Smooth muscle cell (in vitro differentiated cells): ENCODE measurements at regions not wholly inside any gene's neighbourhood (a gene's known extent, or its start where the extent isn't known, plus 50 kb on each side); places are given as distances from the start of the nearest gene placed in this dataset.

Experiments
- DNase-seq: peaks from one replicate; lab custom pipeline; 2025; ENCODE audit not compliant: unreplicated experiment; lab: John Stamatoyannopoulos, UW
- H2AFZ ChIP-seq: fragments of 200-600 bp; sonication (generic); 2 replicates; pipeline ENCODE4 v1.6.0; 2016; ENCODE audit warnings: antibody characterized with exemption, low read depth, mild to moderate bottlenecking
- H3F3A ChIP-seq: fragments of 200-600 bp; sonication (generic); 2 replicates; pipeline ENCODE4 v1.6.0; 2017; ENCODE audit warnings: antibody characterized with exemption, low read depth
- H3K27ac ChIP-seq: fragments of 200-600 bp; sonication (generic); 2 replicates; pipeline ENCODE4 v1.5.1; 2016; ENCODE audit warnings: low read depth, mild to moderate bottlenecking
- H3K27me3 ChIP-seq: fragments of 200-600 bp; sonication (generic); 2 replicates; pipeline ENCODE4 v1.6.1; 2016; ENCODE audit warnings: low read depth, mild to moderate bottlenecking
- H3K36me3 ChIP-seq: fragments of 200-600 bp; sonication (generic); 2 replicates; pipeline ENCODE4 v1.5.1; 2016; ENCODE audit warnings: low read depth
- H3K4me1 ChIP-seq: fragments of 200-600 bp; sonication (generic); 2 replicates; pipeline ENCODE4 v1.5.1; 2016; ENCODE audit warnings: low read depth
- H3K4me2 ChIP-seq: fragments of 200-600 bp; sonication (generic); 2 replicates; pipeline ENCODE4 v1.6.0; 2016; ENCODE audit warnings: mild to moderate bottlenecking
- H3K4me3 ChIP-seq: fragments of 200-600 bp; sonication (generic); 2 replicates; pipeline ENCODE4 v1.5.1; 2016; ENCODE audit warnings: mild to moderate bottlenecking
- H3K79me2 ChIP-seq: fragments of 200-600 bp; sonication (generic); 2 replicates; pipeline ENCODE4 v1.6.0; 2016; ENCODE audit warnings: low read depth, mild to moderate bottlenecking
- H3K9ac ChIP-seq: fragments of 200-600 bp; sonication (generic); 2 replicates; pipeline ENCODE4 v1.6.0; 2016; ENCODE audit warnings: low read depth
- H3K9me3 ChIP-seq: fragments of 200-600 bp; sonication (generic); replicated peaks from 2 replicates; pipeline ENCODE4 v1.5.1; 2016; ENCODE audit warnings: low read depth
- H4K20me1 ChIP-seq: fragments of 200-600 bp; sonication (generic); 2 replicates; pipeline ENCODE4 v1.6.0; 2016; ENCODE audit warnings: low read depth
- WGBS: methylation state at CpG from one replicate; pipeline ENCODE4 v1.1.7; 2016; ENCODE audit warnings: low lambda C conversion rate; 5-methylcytosine and 5-hydroxymethylcytosine counted together
- TF ChIP-seq, protein P1 (sequence below): fragments of 200-600 bp; sonication (generic); IDR thresholded peaks from 2 replicates; pipeline ENCODE4 v1.5.1; 2017; ENCODE audit warnings: borderline replicate concordance, mild to moderate bottlenecking, antibody characterized with exemption; ENCODE audit not compliant: insufficient read depth, poor library complexity, severe bottlenecking

DNA sequence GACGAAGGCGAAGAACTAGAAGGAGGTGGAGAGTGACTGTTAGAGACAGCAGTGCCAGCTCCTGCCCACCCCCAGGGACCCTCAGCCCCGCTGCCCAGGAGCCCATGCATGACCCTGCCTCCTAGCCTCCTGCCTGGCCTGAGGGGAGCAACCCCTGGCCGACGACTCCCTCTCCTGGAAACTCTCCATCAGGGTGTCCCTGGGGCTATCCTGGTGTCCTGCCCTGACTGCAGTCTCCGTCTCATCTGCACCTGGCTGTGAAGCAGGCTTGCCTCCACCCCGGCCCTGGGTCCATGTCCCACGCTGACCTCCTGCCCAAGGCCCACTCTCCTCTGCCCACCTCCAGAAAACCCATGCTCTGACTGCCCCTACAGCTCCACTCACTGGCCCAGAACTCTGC, 120.2 kb downstream of the RPIA start:
- Histone ChIP-seq H3K9me3 (no peaks in the 10 kb centered on the region), H3K4me3 (no peak overlapping the region), H3K27ac (no peak overlapping the region), H3K36me3 (no peaks in the 10 kb centered on the region), H3K9ac (no peak overlapping the region), H3K79me2 (no peaks in the 10 kb centered on the region), H2AFZ (no peak overlapping the region), H3F3A (no peaks in the 10 kb centered on the region), H3K27me3 (no peaks in the 10 kb centered on the region), H3K4me2 (no peak overlapping the region), H4K20me1 (no peaks in the 10 kb centered on the region), H3K4me1 (no peaks in the 10 kb centered on the region)
- DNase-seq = no peak
- TF ChIP-seq, protein P1, sequence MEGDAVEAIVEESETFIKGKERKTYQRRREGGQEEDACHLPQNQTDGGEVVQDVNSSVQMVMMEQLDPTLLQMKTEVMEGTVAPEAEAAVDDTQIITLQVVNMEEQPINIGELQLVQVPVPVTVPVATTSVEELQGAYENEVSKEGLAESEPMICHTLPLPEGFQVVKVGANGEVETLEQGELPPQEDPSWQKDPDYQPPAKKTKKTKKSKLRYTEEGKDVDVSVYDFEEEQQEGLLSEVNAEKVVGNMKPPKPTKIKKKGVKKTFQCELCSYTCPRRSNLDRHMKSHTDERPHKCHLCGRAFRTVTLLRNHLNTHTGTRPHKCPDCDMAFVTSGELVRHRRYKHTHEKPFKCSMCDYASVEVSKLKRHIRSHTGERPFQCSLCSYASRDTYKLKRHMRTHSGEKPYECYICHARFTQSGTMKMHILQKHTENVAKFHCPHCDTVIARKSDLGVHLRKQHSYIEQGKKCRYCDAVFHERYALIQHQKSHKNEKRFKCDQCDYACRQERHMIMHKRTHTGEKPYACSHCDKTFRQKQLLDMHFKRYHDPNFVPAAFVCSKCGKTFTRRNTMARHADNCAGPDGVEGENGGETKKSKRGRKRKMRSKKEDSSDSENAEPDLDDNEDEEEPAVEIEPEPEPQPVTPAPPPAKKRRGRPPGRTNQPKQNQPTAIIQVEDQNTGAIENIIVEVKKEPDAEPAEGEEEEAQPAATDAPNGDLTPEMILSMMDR = no peak
- 73% methylated on average over 8 of the region's 8 CpGs for WGBS

DNA sequence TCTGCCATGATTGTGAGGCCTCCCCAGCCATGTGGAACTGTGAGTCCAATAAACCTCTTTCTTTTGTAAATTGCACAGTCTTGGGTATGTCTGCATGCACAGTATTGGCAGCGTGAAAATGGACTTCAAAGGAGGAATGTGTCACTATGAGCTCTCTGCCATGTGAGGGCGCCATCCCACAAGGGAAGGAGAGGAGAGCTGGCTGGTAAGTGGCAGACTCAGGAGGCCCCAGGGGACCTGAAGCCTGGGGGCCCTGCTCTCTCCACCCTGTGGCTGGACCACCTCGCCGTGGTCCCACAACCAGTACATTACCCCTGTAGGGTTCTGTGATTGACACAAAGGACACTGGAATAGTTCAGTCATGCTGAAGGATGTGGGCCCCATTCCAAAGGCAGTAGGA, 122.1 kb downstream of the RPIA start:
- H3K9ac ChIP-seq = no peak overlapping the region
- no peaks in the 10 kb centered on the region for H3K27me3 ChIP-seq
- H3K4me2 ChIP-seq = no peak overlapping the region
- H4K20me1 ChIP-seq = no peaks in the 10 kb centered on the region
- no peaks in the 10 kb centered on the region for H3F3A ChIP-seq
- H3K36me3 ChIP-seq = no peaks in the 10 kb centered on the region
- WGBS = 58% methylated on average over 4 of the region's 4 CpGs
- no peak overlapping the region for H2AFZ ChIP-seq
- no peak for DNase-seq
- H3K79me2 ChIP-seq = no peaks in the 10 kb centered on the region
- no peak overlapping the region for H3K4me3 ChIP-seq
- TF ChIP-seq, protein P1 = no peak
- H3K4me1 ChIP-seq = no peaks in the 10 kb centered on the region
- no peak overlapping the region for H3K27ac ChIP-seq
- no peaks in the 10 kb centered on the region for H3K9me3 ChIP-seq

DNA sequence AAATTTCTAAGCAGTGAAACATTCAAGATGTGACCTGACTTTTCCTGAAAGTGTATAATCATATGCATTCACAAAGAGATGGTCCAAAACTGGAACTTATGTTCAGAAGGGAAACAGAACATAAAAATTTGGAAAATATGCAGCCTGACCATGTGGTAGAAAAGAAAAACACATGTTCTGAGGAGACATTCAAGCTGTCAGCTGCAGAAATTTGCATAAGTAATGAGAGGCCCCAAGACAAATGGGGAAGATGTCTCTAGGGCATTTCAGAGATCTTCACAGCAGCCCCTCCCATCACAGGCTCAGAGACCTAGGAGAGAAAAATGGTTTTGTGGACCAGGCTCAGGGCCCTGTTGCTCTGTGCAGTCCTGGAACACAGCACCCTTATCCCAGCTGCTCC, 123.8 kb downstream of the RPIA start:
- no peak overlapping the region for H3K27ac ChIP-seq
- H3K9ac ChIP-seq = no peak overlapping the region
- no peaks in the 10 kb centered on the region for H3K79me2 ChIP-seq
- no peak overlapping the region for H2AFZ ChIP-seq
- no peak overlapping the region for H3K4me2 ChIP-seq
- H3K36me3 ChIP-seq = no peaks in the 10 kb centered on the region
- DNase-seq = no peak
- H3F3A ChIP-seq = no peaks in the 10 kb centered on the region
- no peaks in the 10 kb centered on the region for H3K4me1 ChIP-seq
- no peaks in the 10 kb centered on the region for H3K9me3 ChIP-seq
- no peaks in the 10 kb centered on the region for H3K27me3 ChIP-seq
- H4K20me1 ChIP-seq = no peaks in the 10 kb centered on the region
- no peak overlapping the region for H3K4me3 ChIP-seq
- TF ChIP-seq, protein P1 = no peak

DNA sequence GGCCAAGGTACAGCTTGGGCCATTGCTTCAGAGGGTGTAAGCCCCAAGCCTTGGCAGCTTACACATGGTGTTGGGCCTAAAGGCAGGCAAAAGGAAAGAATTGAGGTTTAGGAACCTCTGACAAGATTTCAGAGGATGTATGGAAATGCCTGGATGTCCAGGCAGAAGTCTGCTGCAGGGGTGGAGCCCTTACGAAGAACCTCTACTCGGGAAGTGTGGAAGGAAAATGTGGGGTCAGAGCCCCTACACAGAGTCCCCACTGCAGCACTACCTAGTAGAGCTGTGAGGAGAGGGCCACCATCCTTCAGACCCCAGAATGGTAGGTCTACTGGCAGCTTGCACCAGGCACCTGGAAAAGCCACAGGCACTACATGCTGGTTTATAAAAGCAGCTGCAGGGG, 124.2 kb downstream of the RPIA start:
- no peak overlapping the region for H2AFZ ChIP-seq
- no peaks in the 10 kb centered on the region for H3F3A ChIP-seq
- TF ChIP-seq, protein P1 = no peak
- H3K9me3 ChIP-seq = no peaks in the 10 kb centered on the region
- no peaks in the 10 kb centered on the region for H3K36me3 ChIP-seq
- H3K27ac ChIP-seq = no peak overlapping the region
- H3K4me1 ChIP-seq = no peaks in the 10 kb centered on the region
- DNase-seq = no peak
- no peaks in the 10 kb centered on the region for H3K27me3 ChIP-seq
- H3K4me2 ChIP-seq = no peak overlapping the region
- H4K20me1 ChIP-seq = no peaks in the 10 kb centered on the region
- 83% methylated on average over 2 of the region's 2 CpGs for WGBS
- H3K9ac ChIP-seq = no peak overlapping the region
- no peak overlapping the region for H3K4me3 ChIP-seq
- no peaks in the 10 kb centered on the region for H3K79me2 ChIP-seq
